GM18498 (cell line): ENCODE measurements at regions not wholly inside any gene's neighbourhood (a gene's known extent, or its start where the extent isn't known, plus 50 kb on each side); places are given as distances from the start of the nearest gene placed in this dataset.

Experiments
- ATAC-seq: cut with Tn5 transposase; IDR thresholded peaks from one replicate; pipeline ENCODE4 v1.9.1; 2021; ENCODE audit warnings: mild to moderate bottlenecking, moderate library complexity; ENCODE audit not compliant: unreplicated experiment

DNA sequence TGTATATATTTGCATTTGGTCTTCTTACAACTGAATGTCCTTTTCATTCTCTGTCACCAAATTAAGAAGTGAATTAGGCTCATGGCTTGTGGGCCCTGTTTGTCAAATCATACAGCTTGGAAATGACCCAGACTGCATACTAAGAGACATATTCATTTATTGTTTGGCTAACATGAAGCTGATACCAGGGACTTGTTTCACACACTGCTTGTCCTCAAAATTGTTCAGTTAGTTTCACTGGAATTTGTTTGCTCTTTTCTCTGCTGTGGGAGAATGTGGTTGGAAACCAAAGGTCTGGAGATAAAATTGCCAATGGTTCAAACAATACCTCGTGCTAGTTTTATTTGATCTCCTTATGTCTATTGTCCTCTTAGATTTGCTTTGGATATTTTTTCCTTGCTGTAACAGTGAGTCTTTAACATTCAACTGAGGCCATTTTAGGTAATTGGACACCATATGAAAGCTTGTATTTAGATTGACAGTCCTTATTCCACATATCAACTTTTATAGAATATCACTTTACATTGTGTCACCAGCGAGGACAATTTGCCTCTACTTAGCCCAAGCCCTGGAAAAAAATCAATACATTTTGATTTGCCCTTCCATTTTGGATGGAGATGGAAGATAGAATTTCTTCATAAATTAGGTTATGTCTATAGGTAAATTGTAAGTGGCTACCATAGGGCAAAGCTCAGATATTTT is 144.3 kb upstream of the MTAP start:
- ATAC-seq = no peak

DNA sequence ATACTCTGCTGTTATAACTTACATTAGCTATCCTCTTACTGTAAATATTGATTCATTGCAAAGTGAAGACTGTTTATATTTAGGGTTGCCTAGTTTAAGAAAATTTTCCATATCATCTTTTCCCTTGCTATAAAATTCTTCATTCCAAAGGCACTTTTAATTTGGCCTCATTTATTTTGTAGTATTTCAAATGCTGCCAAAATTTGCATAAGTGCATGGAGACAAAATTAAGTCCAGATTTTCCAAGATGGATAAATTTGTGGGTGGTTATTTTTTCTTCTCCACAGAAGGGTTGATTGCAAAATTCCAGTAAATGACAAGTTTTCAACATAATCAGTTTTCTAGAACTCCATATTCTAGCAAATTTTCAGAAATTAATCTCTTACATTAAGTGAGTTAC is 141.5 kb upstream of the MTAP start:
- ATAC-seq = no peak

DNA sequence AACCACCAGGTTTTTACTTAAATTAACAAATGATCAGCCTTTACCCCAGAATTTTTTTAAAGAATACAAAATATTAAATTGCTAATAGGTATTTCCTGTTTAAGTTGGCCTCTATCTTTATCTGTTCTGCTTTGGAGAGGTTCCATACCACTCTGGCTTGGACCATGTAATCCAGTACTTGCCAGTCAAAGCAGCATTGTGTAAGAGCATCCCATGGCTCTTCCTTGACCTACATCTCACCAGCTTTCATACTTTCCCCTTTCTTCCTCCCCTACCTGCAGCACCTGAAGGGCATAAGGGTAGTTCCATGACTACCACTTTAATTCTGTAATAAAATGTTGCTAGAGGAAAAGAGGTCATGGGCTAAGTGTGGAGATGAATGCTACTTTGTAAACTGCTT is 140.8 kb upstream of the MTAP start:
- no peak for ATAC-seq

DNA sequence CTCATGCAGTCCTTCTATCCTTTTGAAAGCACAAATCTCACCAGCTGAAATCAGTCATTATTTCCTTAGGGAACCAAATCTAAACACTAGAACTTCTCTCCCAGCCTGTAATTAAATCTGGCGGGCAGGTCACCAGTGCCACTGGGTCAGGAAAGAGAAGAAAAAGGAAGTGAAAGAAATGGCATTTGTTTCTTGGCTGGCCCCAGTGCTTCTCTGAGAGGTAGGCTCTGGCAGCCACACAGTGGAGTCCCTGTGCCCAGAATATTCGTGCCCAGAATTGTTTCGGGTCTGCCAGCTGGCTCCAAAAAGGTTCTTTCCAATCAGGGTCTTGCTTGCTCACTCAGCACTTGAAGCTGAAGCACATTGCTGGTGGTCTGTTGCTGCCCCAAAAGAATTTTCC is 133.9 kb upstream of the MTAP start:
- ATAC-seq = no peak

DNA sequence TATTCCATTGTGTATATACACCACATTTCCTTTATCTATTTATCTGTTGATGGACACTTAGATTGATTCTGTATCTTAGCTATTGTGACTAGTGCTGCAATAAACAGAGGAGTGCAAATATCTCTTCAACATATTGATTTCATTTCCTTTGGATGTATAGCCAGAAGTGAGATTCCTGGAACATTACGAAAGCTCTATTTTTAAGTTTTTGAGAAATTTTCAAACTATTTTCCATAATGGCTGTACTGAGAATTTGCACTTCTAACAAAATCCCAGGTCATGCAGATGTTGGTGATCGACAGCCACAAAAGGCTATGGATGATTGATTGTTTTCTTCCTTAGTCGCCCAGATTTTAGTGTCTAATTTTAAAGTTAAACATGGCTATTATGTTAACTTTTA is 132.7 kb upstream of the MTAP start:
- ATAC-seq = no peak

DNA sequence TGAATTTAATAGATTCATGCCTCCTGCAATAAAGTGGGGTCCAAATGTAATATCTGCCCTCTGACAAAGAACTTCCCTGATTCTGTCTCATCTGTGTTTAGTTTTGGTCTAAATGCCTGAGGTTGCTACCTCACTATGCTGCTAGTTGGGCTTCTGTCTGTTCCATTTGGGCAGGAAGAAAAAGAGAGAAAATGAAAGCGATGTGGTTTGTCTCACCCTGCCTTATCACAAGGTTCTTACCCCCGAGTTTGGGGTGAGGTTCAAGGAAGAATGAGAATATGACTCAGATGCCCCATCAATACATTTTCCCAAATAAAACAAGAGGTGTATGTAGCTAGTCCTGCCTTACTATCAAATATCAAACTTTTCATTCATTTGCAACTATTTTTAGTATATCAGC is 132.1 kb upstream of the MTAP start:
- ATAC-seq = no peak

DNA sequence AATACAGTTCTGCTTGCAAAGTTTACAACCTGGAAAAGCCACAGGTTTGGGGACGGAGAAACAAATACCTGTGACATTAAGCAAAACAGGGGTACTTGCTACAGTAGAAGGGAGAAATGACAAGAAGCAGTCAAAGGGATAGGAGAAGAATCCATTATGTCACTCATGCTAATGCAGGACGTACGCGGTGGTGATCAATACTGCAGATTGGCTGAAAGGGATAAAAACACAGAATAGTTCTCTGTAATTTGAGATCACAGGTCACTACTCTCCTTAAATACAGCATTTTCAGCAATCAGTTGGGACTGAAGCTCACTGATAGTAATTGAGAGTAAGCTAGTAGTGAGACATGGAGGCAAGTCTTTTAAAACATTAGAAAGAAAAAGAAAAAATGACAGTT is 130.3 kb upstream of the MTAP start:
- ATAC-seq = no peak

DNA sequence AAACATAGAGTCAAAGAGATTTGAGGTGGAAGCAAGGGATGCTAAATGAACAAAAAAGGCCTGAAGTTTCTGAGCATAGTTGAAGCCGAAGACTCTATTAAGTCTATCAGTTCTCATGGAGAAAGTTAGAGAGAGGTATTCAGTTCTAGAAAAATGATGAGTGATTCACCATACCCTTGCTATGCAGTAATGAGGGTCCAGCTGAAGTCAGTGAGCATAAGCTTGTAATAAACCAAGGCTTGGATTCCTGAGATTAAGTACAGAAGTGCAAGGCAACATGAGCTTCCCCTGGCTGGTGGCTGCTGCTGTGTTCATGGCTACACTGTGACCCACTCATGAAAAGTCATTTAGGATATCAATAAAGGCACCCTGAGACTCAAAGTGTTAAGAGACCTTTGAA is 129.7 kb upstream of the MTAP start:
- no peak for ATAC-seq

DNA sequence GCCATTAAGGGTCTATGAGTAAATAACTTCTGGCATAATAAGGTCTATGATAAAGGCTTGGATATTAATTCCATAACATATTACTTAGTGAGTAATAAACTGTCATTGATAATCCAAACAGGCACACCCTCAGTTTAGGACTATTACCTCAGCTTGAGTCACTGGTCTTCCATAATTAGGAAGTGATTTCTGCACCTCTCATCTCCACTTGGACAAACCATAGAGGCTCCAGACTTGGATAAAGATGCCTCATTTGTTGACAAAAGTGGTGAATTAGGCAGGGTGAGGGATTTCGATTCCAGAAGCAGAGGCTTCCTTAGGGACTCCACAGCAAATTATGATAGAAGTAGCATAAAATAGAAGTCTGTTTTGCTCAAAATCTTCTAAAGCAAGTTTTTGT is 127.5 kb upstream of the MTAP start:
- ATAC-seq = no peak

- ATAC-seq = no peak
Measured at GRCh38 chr9:21677387-21677786, 125.0 kb upstream of the MTAP start.

- ATAC-seq = no peak
Measured at GRCh38 chr9:21677834-21678233, 124.6 kb upstream of the MTAP start.

- no peak for ATAC-seq
Measured at GRCh38 chr9:21679432-21679831, 123.0 kb upstream of the MTAP start.

DNA sequence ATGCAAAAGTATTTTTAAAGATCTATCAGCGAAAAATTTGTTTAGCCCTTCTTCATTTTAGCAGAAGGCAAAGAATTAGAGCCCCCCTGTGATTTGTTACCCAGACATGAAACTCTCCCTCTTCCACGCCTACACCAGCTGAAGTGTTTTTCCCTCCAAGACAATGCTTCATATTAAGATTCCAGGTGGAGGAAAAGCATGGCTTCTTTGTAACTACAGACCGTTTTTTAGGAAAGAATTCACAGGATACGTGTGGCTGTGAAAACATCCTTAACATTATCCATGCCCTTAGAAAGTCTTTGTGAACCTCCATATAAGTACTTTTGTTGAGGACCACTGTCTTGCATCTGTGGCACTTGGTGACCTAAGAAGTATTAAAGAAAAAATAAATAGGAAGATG is 121.8 kb upstream of the MTAP start:
- ATAC-seq = no peak

- no peak for ATAC-seq
Measured at GRCh38 chr9:21681641-21682040, 120.8 kb upstream of the MTAP start.

- ATAC-seq = no peak
Measured at GRCh38 chr9:21682381-21682780, 120.1 kb upstream of the MTAP start.

GRCh38 chr9:21682981-21683380 is 119.5 kb upstream of the MTAP start:
- no peak for ATAC-seq

GRCh38 chr9:21683484-21684175 is 118.8 kb upstream of the MTAP start:
- ATAC-seq = no peak

- ATAC-seq = no peak
Measured at GRCh38 chr9:21684231-21684630, 118.2 kb upstream of the MTAP start.

- no peak for ATAC-seq
Measured at GRCh38 chr9:21684831-21685362, 117.5 kb upstream of the MTAP start.

- ATAC-seq = no peak
Measured at GRCh38 chr9:21685502-21685901, 116.9 kb upstream of the MTAP start.

DNA sequence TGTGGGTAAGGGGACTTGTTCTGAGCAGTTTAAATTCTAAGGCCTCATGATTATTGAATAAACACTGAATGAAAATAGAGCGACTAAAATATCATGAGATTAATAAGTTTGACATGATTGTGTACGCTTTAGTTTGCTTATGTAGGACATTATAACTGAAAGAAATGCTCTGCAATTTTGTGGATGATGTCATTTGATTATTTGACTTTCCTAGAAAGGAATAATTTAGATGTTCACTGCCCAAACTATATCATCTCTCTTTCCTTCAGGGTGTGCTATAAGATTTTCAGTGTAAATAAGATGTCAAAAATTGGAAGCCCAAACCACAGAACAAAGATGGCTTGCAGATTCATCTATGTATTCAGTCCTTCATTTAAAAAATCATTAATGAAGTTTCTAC is 115.7 kb upstream of the MTAP start:
- no peak for ATAC-seq

DNA sequence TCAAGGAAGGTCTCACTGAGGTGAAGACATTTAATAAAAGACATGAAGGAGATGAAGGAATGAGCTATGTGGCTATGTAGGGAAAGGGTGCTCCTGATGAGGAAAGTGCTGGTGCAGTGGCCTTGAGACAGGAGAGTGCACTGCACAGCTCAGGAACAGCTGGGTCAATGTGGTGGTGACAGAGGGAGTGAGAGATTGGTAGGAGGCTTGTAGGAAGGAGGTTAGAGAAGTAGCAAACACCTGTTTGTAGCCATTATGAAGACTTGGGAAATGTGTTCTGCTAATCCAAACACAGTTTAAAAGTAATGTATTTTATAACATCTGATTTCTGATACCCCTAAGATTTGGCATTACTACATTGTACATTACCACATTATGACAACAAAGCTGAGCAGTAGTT is 115.1 kb upstream of the MTAP start:
- no peak for ATAC-seq
